ENCODE measurements at regions not wholly inside any gene's neighbourhood (a gene's known extent, or its start where the extent isn't known, plus 50 kb on each side); places are given as distances from the start of the nearest gene placed in this dataset.

- H3K4me3 ChIP-seq = no peak overlapping the region
- no peak for ATAC-seq (ENCODE audit: insufficient read depth, low FRiP score)
- no peaks in the 10 kb centered on the region for H3K36me3 ChIP-seq (ENCODE audit: control insufficient read depth in 4 of 4, insufficient read depth in 4 of 4, low read length in 4 of 4)
- no peak overlapping the region for H3K9ac ChIP-seq (ENCODE audit: insufficient read depth in 1 of 2, low read length in 2 of 2)
- DNase-seq = no peak
- H3K9me3 ChIP-seq (ENCODE audit: control insufficient read depth in 4 of 4, insufficient read depth in 3 of 4, low read length in 3 of 4) = no peaks in the 10 kb centered on the region
- WGBS, 2 donors = 75 to 82% methylated on average over 3 of the region's 3 CpGs
- no peak for TF ChIP-seq CTCF (IDR thresholded peaks at IDR 0.05; ENCODE audit: control extremely low read depth, extremely low read depth)
- H3K4me1 ChIP-seq (ENCODE audit: control insufficient read depth in 5 of 5, insufficient read depth in 5 of 5, low read length in 5 of 5) = peaks cover 0 to 18% (median under 1%) of the 10 kb centered on the region in 5 donors
- H3K27ac ChIP-seq (ENCODE audit: low read depth in 1 of 2, low read length in 1 of 2) = no peak overlapping the region
- H3K27me3 ChIP-seq (ENCODE audit: control insufficient read depth in 3 of 3, insufficient read depth in 3 of 3, low read length in 2 of 3) = no peaks in the 10 kb centered on the region
These were observed 60.2 kb upstream of the MSN start for GRCh38 chrX:65607070-65607742.

GRCh38 chrX:65602221-65602560, 65.3 kb upstream of the MSN start:
- H3K4me1 ChIP-seq (ENCODE audit: control insufficient read depth in 5 of 5, insufficient read depth in 5 of 5, low read length in 5 of 5) = peaks cover 0 to 12% (median 6%) of the 10 kb centered on the region in 5 donors
- no peak for TF ChIP-seq CTCF (IDR thresholded peaks at IDR 0.05; ENCODE audit: control extremely low read depth, extremely low read depth)
- DNase-seq (no peak), ATAC-seq (ENCODE audit: insufficient read depth, low FRiP score) (no peak)
- WGBS, 2 donors = 71 to 80% methylated on average over 2 of the region's 2 CpGs
- H3K27me3 ChIP-seq (ENCODE audit: control insufficient read depth in 3 of 3, insufficient read depth in 3 of 3, low read length in 2 of 3) = no peaks in the 10 kb centered on the region
- H3K9me3 ChIP-seq (ENCODE audit: control insufficient read depth in 4 of 4, insufficient read depth in 3 of 4, low read length in 3 of 4) = no peaks in the 10 kb centered on the region
- no peak overlapping the region for H3K4me3 ChIP-seq
- no peaks in the 10 kb centered on the region for H3K36me3 ChIP-seq (ENCODE audit: control insufficient read depth in 4 of 4, insufficient read depth in 4 of 4, low read length in 4 of 4)
- peak overlapping the region; percentile 72 to 80 for H3K27ac ChIP-seq (ENCODE audit: low read depth in 1 of 2, low read length in 1 of 2)
- H3K9ac ChIP-seq (ENCODE audit: insufficient read depth in 1 of 2, low read length in 2 of 2) = no peak overlapping the region

- peak overlapping the region; percentile 83 to 89 for H3K27ac ChIP-seq (ENCODE audit: low read depth in 1 of 2, low read length in 1 of 2)
- WGBS, 2 donors = 23 to 36% methylated on average over 3 of the region's 3 CpGs
- no peaks in the 10 kb centered on the region for H3K27me3 ChIP-seq (ENCODE audit: control insufficient read depth in 3 of 3, insufficient read depth in 3 of 3, low read length in 2 of 3)
- no peak overlapping the region for H3K9ac ChIP-seq (ENCODE audit: insufficient read depth in 1 of 2, low read length in 2 of 2)
- H3K4me1 ChIP-seq (ENCODE audit: control insufficient read depth in 5 of 5, insufficient read depth in 5 of 5, low read length in 5 of 5) = peaks cover 0 to 12% (median 6%) of the 10 kb centered on the region in 5 donors
- H3K36me3 ChIP-seq (ENCODE audit: control insufficient read depth in 4 of 4, insufficient read depth in 4 of 4, low read length in 4 of 4) = no peaks in the 10 kb centered on the region
- H3K4me3 ChIP-seq = no peak overlapping the region
- peak; percentile 92 for ATAC-seq (ENCODE audit: insufficient read depth, low FRiP score)
- TF ChIP-seq CTCF (IDR thresholded peaks at IDR 0.05; ENCODE audit: control extremely low read depth, extremely low read depth) = no peak
- H3K9me3 ChIP-seq (ENCODE audit: control insufficient read depth in 4 of 4, insufficient read depth in 3 of 4, low read length in 3 of 4) = no peaks in the 10 kb centered on the region
- peak; percentile 71 to 93 (median 78) for DNase-seq
These were observed 65.8 kb upstream of the MSN start for GRCh38 chrX:65601530-65602220.
